LNCaP clone FGC (cell line): ENCODE measurements at regions not wholly inside any gene's neighbourhood (a gene's known extent, or its start where the extent isn't known, plus 50 kb on each side); places are given as distances from the start of the nearest gene placed in this dataset.

Experiments
- DNase-seq: peaks from one replicate; pipeline ENCODE4 v3.0.0-alpha.2; 2011; ENCODE audit warnings: low read depth
- H3K4me3 ChIP-seq: 2 replicates; pipeline ENCODE4 v1.5.1; 2011; ENCODE audit warnings: mild to moderate bottlenecking, low read depth, low read length, control low read depth
- TF ChIP-seq, protein P1 (sequence below): IDR thresholded peaks from 2 replicates; pipeline ENCODE4 v1.5.1; 2012; ENCODE audit warnings: mild to moderate bottlenecking; ENCODE audit not compliant: control insufficient read depth, insufficient read depth; ENCODE audit errors: extremely low read depth

GRCh38 chr9:26770821-26771220 lies 121.8 kb downstream of the CAAP1 start:
- TF ChIP-seq, protein P1, sequence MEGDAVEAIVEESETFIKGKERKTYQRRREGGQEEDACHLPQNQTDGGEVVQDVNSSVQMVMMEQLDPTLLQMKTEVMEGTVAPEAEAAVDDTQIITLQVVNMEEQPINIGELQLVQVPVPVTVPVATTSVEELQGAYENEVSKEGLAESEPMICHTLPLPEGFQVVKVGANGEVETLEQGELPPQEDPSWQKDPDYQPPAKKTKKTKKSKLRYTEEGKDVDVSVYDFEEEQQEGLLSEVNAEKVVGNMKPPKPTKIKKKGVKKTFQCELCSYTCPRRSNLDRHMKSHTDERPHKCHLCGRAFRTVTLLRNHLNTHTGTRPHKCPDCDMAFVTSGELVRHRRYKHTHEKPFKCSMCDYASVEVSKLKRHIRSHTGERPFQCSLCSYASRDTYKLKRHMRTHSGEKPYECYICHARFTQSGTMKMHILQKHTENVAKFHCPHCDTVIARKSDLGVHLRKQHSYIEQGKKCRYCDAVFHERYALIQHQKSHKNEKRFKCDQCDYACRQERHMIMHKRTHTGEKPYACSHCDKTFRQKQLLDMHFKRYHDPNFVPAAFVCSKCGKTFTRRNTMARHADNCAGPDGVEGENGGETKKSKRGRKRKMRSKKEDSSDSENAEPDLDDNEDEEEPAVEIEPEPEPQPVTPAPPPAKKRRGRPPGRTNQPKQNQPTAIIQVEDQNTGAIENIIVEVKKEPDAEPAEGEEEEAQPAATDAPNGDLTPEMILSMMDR: no peak
- H3K4me3 ChIP-seq: no peak overlapping the region
- DNase-seq: no peak

DNA sequence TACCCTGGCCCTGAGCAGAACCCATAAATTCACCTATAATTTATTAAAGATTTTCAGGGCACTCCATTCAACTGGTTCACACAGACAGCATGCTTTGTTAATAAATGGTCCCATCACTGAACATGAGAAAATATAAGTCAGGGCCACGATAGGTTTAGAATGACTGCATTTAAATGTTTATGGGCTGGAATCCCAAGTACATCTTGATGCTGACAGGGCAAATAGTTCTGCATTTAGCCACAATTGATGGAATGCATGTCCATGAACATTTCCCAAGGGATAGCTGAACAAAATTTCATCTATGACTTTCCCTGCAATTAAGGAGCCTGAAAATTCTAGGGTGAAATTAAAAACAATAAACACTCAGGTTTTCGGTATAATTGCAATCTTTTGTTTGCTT lies 124.5 kb downstream of the CAAP1 start:
- TF ChIP-seq, protein P1: no peak
- no peak overlapping the region for H3K4me3 ChIP-seq
- DNase-seq: no peak

- no peak for DNase-seq
- no peak overlapping the region for H3K4me3 ChIP-seq
- TF ChIP-seq, protein P1: no peak
Measured at GRCh38 chr9:26760675-26761074, 131.9 kb downstream of the CAAP1 start.

DNA sequence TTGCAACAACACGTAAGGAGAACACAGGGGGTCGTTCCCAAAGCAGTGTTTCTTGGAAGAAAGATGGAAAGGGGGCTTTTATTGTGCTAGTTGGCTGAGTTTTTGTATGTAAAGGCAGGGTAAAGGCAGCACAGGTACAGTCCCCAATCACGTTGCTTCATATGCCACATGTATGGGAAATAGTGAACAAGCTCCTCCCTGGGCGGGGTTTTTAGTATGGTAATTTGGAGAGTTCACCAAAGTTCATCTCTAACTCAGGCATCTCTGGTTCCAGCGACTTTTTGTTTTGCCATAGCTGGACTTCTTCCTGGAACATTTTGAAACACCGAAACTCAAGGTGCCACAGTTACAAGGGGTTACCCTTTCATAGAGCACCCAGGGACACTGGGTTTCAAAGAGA lies 133.9 kb downstream of the CAAP1 start:
- TF ChIP-seq, protein P1: no peak
- DNase-seq: no peak
- H3K4me3 ChIP-seq: no peak overlapping the region

DNA sequence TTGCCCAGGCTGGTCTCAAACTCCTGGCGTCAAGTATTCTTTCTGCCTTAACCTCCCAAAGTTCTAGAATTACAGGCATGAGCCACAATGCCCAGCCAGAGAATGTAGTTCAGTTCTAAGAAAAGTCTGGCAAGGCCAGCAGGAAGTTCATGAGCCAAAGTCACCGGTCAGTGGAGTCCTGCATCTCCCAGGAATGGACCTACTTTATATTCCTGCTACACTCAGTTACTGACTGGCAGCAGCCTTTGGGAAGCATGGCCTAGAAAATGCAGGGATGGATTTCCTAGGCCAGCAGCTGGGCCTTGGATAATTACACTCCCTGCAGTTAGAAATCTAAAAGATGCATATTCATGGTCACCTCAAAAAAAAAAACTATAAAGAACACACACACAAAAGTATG lies 135.7 kb downstream of the CAAP1 start:
- DNase-seq: no peak
- TF ChIP-seq, protein P1: no peak
- no peak overlapping the region for H3K4me3 ChIP-seq

DNA sequence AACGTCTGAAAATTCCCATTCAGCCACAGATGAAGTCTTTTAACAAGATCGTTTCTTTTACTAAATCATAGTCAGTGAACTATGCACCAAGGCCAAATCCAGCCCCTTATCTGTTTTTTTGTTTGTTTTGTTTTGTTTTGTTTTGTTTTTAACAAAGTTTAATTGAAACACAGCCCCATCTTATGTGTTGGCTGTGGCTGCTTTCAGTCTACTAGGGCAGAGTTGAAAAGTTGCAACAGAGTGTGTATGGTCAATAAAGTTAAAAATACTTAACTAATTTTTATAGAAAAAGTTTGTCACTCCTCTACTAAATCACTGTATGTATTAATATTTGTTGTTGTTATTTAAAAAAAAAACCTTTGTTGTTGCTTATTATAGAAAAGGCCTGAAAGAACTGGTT lies 137.1 kb downstream of the CAAP1 start:
- DNase-seq: no peak
- TF ChIP-seq, protein P1: no peak
- H3K4me3 ChIP-seq: no peak overlapping the region

DNA sequence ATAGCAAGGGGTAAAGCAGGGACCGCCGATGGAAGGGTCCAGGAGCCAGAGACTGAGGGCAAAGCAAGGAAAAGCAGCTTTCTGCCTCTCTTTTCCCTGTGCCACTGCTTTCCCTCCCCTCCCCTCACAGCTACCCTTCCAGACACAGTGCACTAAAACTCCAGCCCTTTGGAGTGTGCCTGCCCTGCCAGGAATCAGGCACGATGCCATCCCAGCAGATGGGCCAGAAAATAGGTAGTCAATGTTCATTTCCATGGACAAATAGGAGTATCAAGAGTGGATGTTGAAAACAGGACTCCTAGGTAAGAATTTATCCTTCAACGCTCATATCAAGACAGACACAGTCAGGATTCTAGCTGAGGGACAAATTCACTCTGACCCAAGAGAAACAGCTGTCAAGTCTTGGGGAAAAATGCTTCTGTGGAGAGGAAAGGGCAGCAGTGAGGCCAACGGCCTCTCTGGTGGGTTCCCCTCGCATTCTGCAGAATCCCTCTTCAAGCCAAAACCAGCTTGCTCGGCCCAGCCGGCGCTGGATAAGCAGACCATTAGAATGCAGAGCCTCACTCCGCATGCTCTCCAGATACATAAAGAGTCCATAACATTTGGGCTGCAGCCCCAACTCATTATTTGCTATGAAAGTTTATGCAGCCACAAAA lies 138.0 kb downstream of the CAAP1 start:
- H3K4me3 ChIP-seq: no peak overlapping the region
- no peak for DNase-seq
- TF ChIP-seq, protein P1: no peak
